ENCODE measurements at regions not wholly inside any gene's neighbourhood (a gene's known extent, or its start where the extent isn't known, plus 50 kb on each side); places are given as distances from the start of the nearest gene placed in this dataset.
"Not testable (repeated sequence)": the region's sequence is repeated elsewhere in the genome, so short reads cannot be mapped to it uniquely, and the experiment has no call there.

- DNase-seq = no peak
Measured at GRCh38 chr6:16950302-16950701, 151.5 kb upstream of the STMND1 start.

GRCh38 chr6:16949716-16950115, 152.1 kb upstream of the STMND1 start:
- DNase-seq = no peak

DNA sequence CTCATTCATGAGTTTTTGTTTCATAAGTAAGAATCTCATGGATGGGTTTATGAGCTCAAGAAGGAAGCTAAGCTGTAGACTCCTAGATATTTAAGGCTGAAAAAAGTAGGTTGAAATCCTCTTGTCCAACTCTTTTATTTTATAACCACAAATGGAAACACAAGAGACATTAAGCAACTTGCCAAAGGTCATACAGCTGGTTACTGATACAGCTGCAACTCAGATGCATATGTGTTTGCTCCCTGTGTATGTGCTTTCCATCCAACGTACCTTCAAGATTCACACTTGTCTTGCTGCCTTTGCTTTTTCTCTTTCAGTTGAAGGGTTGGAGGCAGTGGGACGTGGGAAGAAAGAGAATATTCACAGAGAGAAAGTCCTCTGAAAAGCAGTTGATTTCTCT, 153.5 kb upstream of the STMND1 start:
- DNase-seq = no peak

DNA sequence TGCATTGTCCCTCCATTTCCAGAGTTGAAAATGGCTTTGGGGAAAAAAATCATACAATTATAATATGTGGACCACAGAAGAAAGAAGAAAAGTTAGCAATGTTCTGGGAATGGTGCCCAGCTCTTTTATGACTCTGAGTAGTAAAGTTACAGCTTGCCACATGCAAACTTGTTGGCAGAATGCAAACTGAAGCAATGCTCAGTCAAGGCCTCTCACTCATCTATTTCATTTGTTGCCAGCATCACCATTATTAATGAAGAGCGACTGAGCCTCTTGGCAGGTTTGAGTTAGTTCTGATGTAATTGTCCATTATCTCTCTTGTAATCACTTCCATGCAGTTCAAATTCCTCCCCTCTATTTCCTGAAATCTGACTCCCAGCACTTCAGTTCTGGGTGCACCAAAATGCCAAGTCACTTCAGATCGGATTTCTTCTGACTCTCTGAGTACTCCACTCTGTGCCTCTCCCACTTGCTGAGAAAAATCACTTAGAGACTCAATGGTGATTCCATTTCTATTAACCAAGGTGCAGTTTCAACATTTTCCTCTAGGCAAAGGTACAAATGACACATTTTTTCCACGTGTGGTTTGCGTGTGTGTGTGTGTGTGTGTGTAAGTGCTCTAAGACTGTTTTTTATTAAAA, 154.4 kb upstream of the STMND1 start:
- DNase-seq = peak in 1 of 56 donors; percentile 1

- DNase-seq = no peak
Measured at GRCh38 chr6:16944596-16944995, 157.3 kb upstream of the STMND1 start.

GRCh38 chr6:16939839-16940238, 162.0 kb upstream of the STMND1 start:
- no peak for DNase-seq

- no peak for DNase-seq
Measured at GRCh38 chr6:16939351-16939750, 162.5 kb upstream of the STMND1 start.

DNA sequence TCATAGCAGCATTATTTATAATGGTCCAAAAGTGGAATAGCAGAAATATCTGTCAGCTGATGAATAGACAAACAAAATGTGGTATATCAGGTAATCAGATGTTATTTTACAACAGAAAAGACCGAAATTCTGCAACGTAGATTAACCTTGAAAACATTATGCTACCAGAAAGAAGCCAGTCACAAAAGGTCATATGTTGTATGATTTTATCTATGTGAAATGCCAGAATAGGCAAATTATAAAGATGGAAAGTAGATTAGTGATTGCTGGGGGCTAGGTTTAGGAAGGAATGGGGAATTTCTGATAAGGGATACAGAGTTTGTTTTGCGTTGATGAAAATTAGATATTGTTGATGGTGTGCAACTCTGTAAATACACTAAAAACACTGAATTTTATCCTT, 165.0 kb upstream of the STMND1 start:
- DNase-seq = no peak

GRCh38 chr6:16933961-16934360, 167.9 kb upstream of the STMND1 start:
- DNase-seq = no peak

DNA sequence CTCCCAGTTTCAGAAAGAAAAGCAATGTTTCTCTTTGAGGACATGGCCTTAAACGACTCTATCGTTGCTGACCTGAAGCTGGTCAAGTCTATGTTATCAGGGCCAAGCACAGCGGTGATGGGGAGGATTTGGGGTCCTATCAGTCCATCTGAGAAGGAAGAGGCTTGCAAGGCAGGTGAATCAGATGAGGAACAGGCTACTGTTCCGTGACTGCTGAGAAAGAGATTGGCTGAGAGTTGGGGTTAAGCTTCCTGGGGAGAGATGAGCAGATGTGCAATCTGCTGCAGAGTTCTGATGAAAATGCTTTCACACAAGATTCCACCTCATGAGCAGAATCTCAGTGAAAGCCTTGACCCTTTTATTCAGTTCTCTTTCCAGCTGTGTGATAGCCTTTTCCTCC, 168.3 kb upstream of the STMND1 start:
- DNase-seq = no peak

DNA sequence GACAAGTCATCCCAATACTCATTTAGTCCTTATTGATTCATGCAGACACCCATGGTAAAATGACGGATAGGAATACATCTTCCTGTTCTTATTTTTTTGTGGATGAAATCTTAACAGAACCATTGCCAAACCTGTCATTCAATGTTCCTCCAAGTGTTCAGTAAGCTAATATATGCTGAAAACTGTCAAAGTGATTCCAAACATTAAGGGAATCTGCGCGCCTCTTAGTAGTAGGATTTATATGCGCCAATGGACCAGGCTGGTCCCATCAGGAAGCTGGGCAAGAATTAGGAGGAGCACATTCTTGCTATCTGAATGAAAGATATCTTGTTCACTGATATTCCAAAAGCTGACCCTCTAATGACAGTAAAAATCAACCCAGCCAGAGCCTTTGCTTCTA, 168.9 kb upstream of the STMND1 start:
- no peak for DNase-seq

DNA sequence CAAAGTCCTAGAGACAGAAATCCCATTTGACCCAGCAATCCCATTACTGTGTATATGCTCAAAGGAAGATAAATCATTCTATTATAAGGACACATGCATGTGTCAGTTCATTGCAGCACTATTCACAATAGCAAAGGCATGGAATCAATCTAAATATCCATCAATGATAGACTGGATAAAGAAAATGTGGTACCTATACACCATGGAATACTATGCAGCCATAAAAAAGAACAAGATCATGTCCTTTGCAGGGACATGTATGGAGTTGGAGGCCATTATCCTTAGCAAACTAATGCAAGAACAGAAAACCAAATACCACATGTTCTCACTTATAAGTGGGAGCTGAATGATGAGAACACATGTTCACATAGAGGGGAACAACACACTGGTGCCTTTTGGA, 169.8 kb upstream of the ATXN1 start:
- not testable (repeated sequence) for DNase-seq

- DNase-seq = no peak
Measured at GRCh38 chr6:16930432-16930831, 169.2 kb upstream of the ATXN1 start.

DNA sequence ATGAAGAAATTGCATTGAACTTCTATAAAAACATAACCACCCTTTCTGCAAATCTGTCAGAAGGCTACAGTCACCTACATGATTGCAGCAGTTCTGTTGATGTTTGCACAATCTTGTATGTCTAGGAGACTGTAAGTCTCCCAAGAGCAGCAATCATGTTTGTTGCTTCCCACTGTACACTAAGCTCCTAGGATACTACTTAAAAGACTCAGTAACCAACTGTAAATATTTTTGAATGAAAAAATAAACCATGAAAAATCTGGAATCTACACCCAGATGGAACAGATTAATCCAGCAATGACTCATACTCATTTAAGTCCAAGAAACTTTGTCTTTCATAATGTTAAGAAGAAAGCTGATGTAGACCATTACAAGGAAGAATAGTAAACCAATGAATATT, 168.5 kb upstream of the ATXN1 start:
- DNase-seq = no peak

GRCh38 chr6:16928387-16928786, 167.1 kb upstream of the ATXN1 start:
- no peak for DNase-seq

DNA sequence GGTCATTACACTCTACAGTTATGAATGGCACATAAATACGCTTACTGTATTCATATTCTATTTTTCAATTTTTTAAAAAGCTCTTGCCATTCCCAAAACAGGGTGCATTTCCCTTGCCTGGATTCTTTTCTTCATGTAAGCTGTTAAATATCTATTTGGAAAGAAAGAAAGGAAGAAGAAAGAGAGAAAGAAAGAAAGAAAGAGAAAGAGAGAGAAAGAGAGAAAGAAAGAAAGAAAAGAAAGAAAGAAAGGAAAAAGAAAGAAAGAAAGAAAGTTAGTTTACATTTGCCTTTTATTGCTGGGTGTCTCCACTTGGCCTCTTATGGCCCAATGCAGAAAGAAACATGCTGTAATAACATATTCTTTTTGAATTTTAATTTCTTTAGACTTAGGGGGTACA, 165.9 kb upstream of the ATXN1 start:
- DNase-seq = no peak

- no peak for DNase-seq
Measured at GRCh38 chr6:16925461-16925860, 164.2 kb upstream of the ATXN1 start.

DNA sequence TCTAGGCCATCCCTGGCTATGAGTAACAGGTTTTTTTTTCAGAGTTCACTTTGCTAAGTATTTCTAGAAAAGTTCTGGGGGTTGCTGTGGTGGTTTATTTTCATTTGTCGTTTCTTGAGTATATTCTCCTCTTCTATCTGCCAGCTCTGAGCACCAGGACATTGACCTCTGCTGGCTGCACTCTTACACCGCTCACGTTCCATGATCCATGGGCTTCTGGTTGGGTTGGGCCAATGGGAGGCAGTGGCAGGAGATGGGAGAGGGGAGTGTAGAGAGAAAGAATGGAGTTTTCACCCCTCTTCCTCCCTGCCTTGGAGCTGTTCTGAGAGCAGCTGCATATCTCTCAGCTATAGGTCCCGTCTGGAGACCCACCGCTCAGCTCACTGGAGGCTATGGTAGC, 161.0 kb upstream of the ATXN1 start:
- no peak for DNase-seq

DNA sequence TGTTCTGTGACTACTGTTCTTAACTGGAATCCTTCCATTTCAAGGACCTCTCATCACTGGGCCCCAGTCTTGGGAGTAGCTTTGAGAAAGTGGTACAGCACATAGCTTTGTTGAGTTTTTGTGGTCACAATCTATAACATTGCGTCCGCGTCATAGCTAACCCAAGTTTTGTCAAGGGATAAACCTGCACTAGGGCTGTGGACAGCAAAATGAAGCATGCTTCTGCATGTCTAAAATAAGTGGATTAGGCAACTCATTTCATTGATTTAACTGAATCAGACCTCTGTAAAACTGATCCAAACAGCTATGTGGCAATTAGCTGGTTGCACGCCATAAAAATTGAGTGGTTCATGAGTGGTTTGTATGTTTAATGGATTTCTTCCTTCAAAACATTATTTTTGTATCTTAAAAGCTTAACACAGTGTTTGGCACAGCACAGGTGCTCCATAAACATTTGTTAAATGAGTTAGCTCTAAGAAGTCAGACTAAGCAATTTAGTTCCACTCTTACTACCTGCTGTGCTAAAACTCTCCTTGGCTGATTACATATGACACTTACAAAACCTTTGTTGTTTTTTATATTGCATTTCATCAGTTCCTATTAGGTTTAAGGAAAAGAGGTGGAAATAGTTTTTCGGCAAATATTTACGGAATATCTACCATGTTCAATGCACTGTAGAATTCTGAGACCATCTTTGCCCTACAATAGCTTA, 160.3 kb upstream of the ATXN1 start:
- no peak for DNase-seq

GRCh38 chr6:16918586-16918985, 157.3 kb upstream of the ATXN1 start:
- DNase-seq = no peak

DNA sequence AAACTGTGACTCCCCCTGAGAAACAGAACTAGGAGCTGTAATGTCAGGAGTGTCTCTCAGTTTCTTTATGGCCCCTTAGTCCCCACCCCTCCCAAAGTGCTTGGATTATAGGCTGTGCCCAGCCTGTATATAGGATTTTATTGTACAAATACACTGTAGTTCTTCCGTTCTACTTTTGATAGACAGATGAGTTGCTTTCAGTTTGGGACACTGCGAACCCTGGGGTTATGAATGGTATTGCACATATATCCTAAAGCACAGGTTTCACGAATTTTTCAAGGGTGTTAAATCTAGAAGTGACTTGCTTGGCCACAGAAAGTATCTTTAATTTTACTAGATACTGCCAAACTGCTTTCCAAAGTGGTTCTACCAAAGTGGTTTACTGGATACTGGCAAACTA, 152.9 kb upstream of the ATXN1 start:
- no peak for DNase-seq

DNA sequence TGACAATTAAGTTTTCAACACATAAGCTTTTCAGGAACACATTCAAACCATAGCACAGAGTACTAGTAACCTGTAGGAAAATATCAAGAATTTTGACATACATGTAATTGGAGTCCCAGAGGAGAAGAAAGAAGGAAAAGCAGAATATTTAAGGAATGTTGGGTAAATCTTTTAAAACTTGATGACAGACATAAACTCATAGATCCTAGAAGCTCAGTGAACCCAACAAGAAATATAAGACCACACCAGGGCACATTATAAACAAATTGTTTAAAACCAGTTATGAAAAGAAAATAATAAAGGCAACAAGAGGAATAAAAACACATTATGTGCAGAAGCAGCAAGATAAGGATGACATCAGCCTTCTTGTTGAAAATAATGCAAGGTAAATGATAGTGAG, 151.5 kb upstream of the ATXN1 start:
- DNase-seq = no peak

GRCh38 chr6:16911088-16911487, 149.8 kb upstream of the ATXN1 start:
- no peak for DNase-seq

All from nucleus accumbens (tissue), 56 donors.